Right ventricle myocardium inferior (tissue), 1 donor: ENCODE measurements at regions not wholly inside any gene's neighbourhood (a gene's known extent, or its start where the extent isn't known, plus 50 kb on each side); places are given as distances from the start of the nearest gene placed in this dataset.

ENCODE experiments used
- ATAC-seq: fragments of 200-7000 bp; cut with Tn5 transposase; one replicate; pipeline ENCODE4 v1.9.1; 2020; ENCODE audit warnings: mild to moderate bottlenecking, moderate library complexity
- DNase-seq: peaks from one replicate; pipeline ENCODE4 v3.0.0; 2021; ENCODE audit errors: missing footprints
- intact Hi-C: fragments of 100-400 bp; cut with DNase I; formaldehyde crosslinking; loops from one replicate; pipeline ENCODE4 v1.11.0; 2022
- donor health status: DM: no; HTN: yes; CAD: no; lungs with severe emphysema.

- no peak for DNase-seq
- intact Hi-C loops, result no loop called here
- no peak for ATAC-seq
These were observed 219.9 kb upstream of the NOL4 start for GRCh38 chr18:34444622-34445021.

GRCh38 chr18:34448662-34449061 lies 223.9 kb upstream of the NOL4 start:
- DNase-seq (no peak), ATAC-seq (no peak)
- intact Hi-C loops, result no loop called here

- no peak for ATAC-seq
- intact Hi-C loops, result no loop called here
- no peak for DNase-seq
These were observed 233.0 kb upstream of the NOL4 start for GRCh38 chr18:34457761-34458160.

DNA sequence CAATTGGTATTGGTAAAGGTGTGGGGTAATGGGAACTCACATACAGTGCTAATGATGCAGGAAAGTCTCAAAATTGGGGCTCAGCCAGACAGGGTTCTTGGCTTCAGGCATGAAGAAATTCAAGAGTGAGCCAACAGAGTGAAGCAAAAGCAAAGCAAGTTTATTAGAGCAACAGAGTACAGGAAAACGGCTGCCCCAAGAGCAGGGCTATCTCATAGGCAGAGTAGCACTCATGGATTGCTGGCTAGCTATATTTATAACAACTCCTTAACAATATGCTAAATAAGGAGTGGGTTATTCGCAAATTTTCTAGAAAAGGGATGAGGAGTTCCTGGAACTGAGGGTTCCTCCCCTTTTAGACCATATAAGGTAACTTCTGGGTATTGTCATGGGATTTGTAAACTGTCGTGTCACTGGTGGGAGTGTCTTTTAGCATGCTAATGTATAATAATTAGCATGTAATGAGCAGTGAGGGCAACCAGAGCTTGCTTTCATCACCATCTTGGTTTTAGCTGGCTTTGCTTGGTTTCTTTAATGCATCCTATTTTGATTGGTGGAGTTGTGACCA lies 233.8 kb upstream of the NOL4 start:
- intact Hi-C loops, result no loop called here
- ATAC-seq (no peak), DNase-seq (no peak)

DNA sequence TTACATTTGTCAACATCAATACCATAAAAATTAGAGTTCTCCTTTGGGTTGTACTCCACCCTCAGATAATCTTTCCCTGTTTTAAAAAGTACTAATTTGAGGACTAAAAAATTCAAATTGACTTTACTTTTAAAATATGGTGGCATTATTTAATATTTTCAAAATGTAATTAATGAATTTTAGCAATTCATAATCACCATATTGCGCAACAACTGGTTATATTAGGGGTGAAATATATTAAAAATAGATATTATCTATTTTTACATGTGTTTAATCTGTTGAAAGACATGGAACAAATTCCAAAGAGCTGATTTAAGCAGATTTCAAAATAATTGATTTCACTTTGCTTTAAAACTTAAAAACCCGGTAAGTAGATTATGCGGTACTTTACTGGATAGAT lies 236.6 kb upstream of the NOL4 start:
- ATAC-seq (no peak), DNase-seq (no peak)
- intact Hi-C loops, result no loop called here

GRCh38 chr18:34467058-34467457 lies 242.3 kb upstream of the NOL4 start:
- ATAC-seq (no peak), DNase-seq (no peak)
- intact Hi-C loops, result no loop called here

- no peak for ATAC-seq
- no peak for DNase-seq
- intact Hi-C loops, result no loop called here
These were observed 229.9 kb upstream of the DTNA start for GRCh38 chr18:34480162-34480700.

DNA sequence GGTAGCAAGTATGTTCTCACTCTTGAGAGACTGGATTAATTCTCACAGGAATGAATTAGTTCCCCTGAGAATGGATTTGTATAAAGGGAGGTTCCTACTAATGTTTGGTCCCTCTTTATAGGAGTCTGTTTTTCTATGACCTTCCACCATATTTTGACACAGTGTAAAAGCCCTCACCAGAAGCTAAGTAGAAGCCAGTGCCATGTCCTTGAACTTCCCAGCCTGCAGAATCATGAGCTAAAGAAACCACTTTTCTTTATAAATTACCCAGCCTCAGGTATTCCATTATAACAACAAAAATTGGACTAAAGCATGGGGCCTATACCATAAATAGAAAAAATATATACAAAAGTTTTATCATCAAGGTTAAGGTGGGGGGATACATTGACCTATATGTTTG lies 227.9 kb upstream of the DTNA start:
- DNase-seq (no peak), ATAC-seq (no peak)
- intact Hi-C loops, result no loop called here

DNA sequence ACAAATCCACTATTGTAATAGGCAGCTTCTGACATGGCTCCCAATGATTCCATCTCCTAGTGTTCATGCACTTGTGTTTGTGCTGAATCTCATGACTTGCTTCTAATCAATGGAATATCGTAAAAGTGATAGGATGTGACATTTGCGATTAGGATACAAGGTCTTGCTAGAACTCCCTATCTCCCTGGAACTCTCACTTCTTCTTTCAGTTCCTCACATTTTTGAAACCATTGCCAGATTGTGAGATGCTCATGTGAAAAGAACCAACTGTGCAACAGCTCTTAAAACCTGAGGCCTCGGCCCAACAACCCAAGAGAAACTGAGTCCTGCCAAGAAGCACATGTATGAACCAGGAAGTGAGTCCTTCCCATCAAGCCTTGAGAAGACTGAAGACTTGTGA lies 226.9 kb upstream of the DTNA start:
- ATAC-seq (no peak), DNase-seq (no peak)
- intact Hi-C loops, result no loop called here

DNA sequence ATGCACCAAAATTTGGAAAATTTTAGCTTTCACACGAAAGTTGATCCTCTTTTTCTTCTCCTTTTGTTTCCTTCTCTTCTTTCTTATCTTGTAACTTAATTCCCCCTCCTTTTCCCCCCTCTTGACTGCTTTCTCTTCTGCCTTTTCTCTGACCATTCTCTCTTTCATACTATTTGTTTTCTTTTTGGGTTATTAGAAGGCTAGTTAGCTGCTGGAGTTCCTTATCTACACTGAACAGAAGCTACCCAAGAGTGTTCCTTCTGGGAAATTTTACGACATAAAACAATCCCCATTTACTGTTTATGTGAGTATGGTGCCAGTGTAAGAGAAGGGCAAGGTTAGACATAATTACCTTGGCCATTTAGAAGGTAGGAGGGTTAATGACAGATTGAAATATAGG lies 218.4 kb upstream of the DTNA start:
- intact Hi-C loops, result loop anchor here (2.0 to 10.0 kb wide), 4 partner anchors 101 to 297 kb away; no protein-coding TSS in a partner anchor
- DNase-seq (no peak), ATAC-seq (no peak)

DNA sequence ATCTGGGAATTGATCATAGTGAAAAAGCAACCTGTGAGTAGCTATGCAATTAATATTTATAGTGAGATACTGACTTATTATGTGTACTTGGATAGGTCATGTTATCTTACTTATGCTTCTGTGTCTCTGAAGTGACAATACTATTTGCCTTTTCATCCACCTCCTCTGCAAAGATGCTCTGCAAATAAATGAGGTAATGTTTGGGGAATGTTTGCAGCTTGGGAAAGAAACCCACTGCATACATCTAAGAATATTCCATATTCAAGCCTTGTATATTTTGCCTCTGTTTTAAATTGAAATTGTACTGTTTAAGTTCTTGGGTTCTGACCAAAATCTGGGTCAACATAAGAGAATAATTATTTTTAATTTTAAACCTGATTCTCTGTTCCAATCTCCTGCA lies 217.4 kb upstream of the DTNA start:
- no peak for ATAC-seq
- intact Hi-C loops, result loop anchor here (2.0 to 10.0 kb wide), 4 partner anchors 100 to 296 kb away; no protein-coding TSS in a partner anchor
- no peak for DNase-seq

DNA sequence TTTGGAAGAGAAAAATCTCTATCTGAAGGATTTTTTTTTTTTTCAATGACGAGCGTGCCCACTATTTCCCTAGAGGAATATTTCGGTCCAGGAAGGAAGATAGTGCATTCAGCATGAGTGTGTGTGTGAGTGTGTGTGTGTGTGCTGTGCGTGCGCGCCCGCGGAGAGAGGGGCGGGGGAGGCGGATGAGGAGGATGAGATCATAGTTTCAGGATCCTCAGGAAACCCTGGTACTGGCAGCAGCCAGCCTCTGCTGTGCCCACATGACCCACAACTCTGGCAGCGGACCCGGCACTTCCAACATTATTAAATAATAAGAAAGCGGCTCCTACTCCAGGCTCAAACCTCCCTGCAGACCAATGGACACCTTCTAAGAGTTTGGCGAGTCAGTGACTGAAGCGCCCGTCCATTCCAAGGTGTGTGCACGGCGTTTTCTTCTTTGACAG lies 217.0 kb upstream of the DTNA start:
- intact Hi-C loops, result loop anchor here (2.0 to 10.0 kb wide), 4 partner anchors 100 to 296 kb away; no protein-coding TSS in a partner anchor
- ATAC-seq (peak; percentile 86), DNase-seq (peak; percentile 80)

GRCh38 chr18:34493566-34494358 lies 216.3 kb upstream of the DTNA start:
- peak; percentile 64 for DNase-seq
- intact Hi-C loops, result loop anchor here (2.0 to 10.0 kb wide), 5 partner anchors 99 to 295 kb away; no protein-coding TSS in a partner anchor

GRCh38 chr18:34494359-34494696 lies 215.8 kb upstream of the DTNA start:
- DNase-seq, result no peak
- intact Hi-C loops, result loop anchor here (2.0 to 10.0 kb wide), 3 partner anchors 148 to 230 kb away; no protein-coding TSS in a partner anchor

More at GRCh38 chr18:34493566-34494358, 216.3 kb upstream of the DTNA start:
- peak; percentile 74 for ATAC-seq

GRCh38 chr18:34495506-34495905 lies 214.6 kb upstream of the DTNA start:
- ATAC-seq, result no peak
- intact Hi-C loops, result loop anchor here (2.0 to 10.0 kb wide), 2 partner anchors 163 to 229 kb away; no protein-coding TSS in a partner anchor
- DNase-seq, result no peak

More at GRCh38 chr18:34494359-34494696, 215.8 kb upstream of the DTNA start:
- ATAC-seq, result no peak

GRCh38 chr18:34501553-34501952 lies 208.5 kb upstream of the DTNA start:
- ATAC-seq, result no peak
- DNase-seq, result no peak
- intact Hi-C loops, result no loop called here

- DNase-seq (no peak), ATAC-seq (no peak)
- intact Hi-C loops, result no loop called here
These were observed 203.9 kb upstream of the DTNA start for GRCh38 chr18:34506198-34506597.

DNA sequence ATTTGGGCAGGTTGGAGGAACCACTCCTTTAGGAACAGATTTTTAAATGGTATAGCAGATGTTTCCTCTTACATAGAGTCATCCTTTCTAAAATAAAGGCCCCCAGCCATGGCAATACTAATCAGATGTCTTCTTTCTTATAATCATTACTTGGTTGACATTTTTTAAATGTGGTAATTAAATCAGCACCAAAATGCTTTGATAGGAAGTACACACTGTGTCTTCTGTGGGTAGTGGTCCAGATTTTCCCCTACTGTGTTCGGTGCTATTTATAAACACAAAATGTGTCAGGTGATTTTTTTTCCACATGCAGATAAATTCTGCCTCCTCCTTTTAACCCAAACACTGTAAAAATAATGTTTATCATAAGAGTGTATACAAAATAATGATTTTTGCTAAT lies 200.9 kb upstream of the DTNA start:
- no peak for ATAC-seq
- intact Hi-C loops, result no loop called here
- DNase-seq, result no peak

- intact Hi-C loops, result no loop called here
- no peak for ATAC-seq
- no peak for DNase-seq
These were observed 200.1 kb upstream of the DTNA start for GRCh38 chr18:34509879-34510586.
